K562 (cell line): ENCODE measurements at regions not wholly inside any gene's neighbourhood (a gene's known extent, or its start where the extent isn't known, plus 50 kb on each side); places are given as distances from the start of the nearest gene placed in this dataset.

Source experiments
- ATAC-seq: fragments of 200-7000 bp; cut with Tn5 transposase; 3 replicates; pipeline ENCODE4 v1.9.1; 2020; ENCODE audit warnings: moderate library complexity
- BruUV-seq: library from RNA; stranded (reverse); fragments of 400-500 nt; replicated peaks from 2 replicates; lab custom pipeline; 2021; lab: Mats Ljungman, UMichigan
- CTCF ChIA-PET: fragments of 300-600 bp; formaldehyde crosslinking; extraction: SDS; loops from one replicate; lab custom pipeline; 2021; ENCODE audit warnings: low intra/inter-chr PET ratio; lab: Yijun Ruan, JAX
- POLR2A ChIA-PET: fragments of 300-600, 350-650 bp; sonication (Branson Sonifier 250); formaldehyde crosslinking; extraction: SDS; loops from one replicate; lab custom pipeline; 2021; ENCODE audit warnings: antibody characterized with exemption, inconsistent platforms; lab: Yijun Ruan, JAX
- DNase-seq, 4 experiments: peaks; one replicate each; pipeline versions ENCODE4 v3.0.0 to v3.0.0-alpha.2; 2011 to 2018; ENCODE audit warnings: low spot score in 3 of 4, mixed read lengths in 3 of 4; ENCODE audit errors: extremely low read depth in 1 of 4
- FAIRE-seq: peaks from 2 replicates; lab custom pipeline; 2011; peaks lifted over from hg19 to GRCh38; lab: Jason Lieb, UNC
- H2AFZ ChIP-seq: 2 replicates; pipeline ENCODE4 v1.6.0; 2011; ENCODE audit warnings: low read depth, low read length, control low read depth, inconsistent platforms
- H3K27ac ChIP-seq: fragments of 200-600 bp; 3 replicates; pipeline ENCODE4 v1.8.0; 2011; ENCODE audit warnings: low read depth, mild to moderate bottlenecking, control low read depth, inconsistent platforms, low read length, moderate library complexity, mixed read lengths; ENCODE audit errors: extremely low read depth
- H3K27me3 ChIP-seq, 2 experiments: fragments of 300-600 bp in 1 of 2; 2 replicates in 1 of 2; 3 replicates in 1 of 2; pipeline versions ENCODE4 v1.6.0 to v1.8.0; 2011; ENCODE audit warnings: inconsistent platforms in 2 of 2, low read length in 2 of 2, mild to moderate bottlenecking in 1 of 2, mixed read lengths in 1 of 2, moderate library complexity in 1 of 2; ENCODE audit not compliant: control insufficient read depth in 2 of 2, insufficient read depth in 2 of 2
- H3K36me3 ChIP-seq: fragments of 300-600 bp; 3 replicates; pipeline ENCODE4 v1.8.0; 2011; ENCODE audit warnings: mild to moderate bottlenecking, low read length, inconsistent platforms; ENCODE audit not compliant: control insufficient read depth, insufficient read depth
- H3K4me1 ChIP-seq, 2 experiments: fragments of 200-600 bp in 1 of 2; replicated peaks in 1 of 2; 2 replicates in 1 of 2; 3 replicates in 1 of 2; pipeline versions ENCODE4 v1.5.1 to v1.8.0; 2011; ENCODE audit warnings: inconsistent platforms in 2 of 2, low read length in 2 of 2, mild to moderate bottlenecking in 1 of 2, mixed read lengths in 1 of 2, moderate library complexity in 1 of 2; ENCODE audit not compliant: control insufficient read depth in 2 of 2, insufficient read depth in 2 of 2
- H3K4me2 ChIP-seq: 2 replicates; pipeline ENCODE4 v1.6.1; 2011; ENCODE audit warnings: low read length, control low read depth, inconsistent platforms, mixed read lengths; ENCODE audit not compliant: insufficient read depth
- H3K4me3 ChIP-seq: fragments of 200-600 bp; sonication (generic), shearing (Covaris generic); 2 replicates; pipeline ENCODE4 v1.5.1; 2016; ENCODE audit warnings: control low read depth, inconsistent platforms
- H3K79me2 ChIP-seq: fragments of 200-600 bp; 3 replicates; pipeline ENCODE4 v1.8.0; 2011; ENCODE audit warnings: low read length, inconsistent platforms; ENCODE audit not compliant: control insufficient read depth, insufficient read depth
- H3K9ac ChIP-seq, 2 experiments: 2 replicates each; pipeline versions ENCODE4 v1.6.0 to v1.6.1; 2011; ENCODE audit warnings: low read depth in 2 of 2, low read length in 2 of 2, control low read depth in 1 of 2, inconsistent platforms in 1 of 2, mild to moderate bottlenecking in 1 of 2, mixed read lengths in 1 of 2; ENCODE audit not compliant: insufficient read depth in 1 of 2
- H3K9me1 ChIP-seq: one replicate; pipeline ENCODE4 v1.6.0; 2011; ENCODE audit warnings: inconsistent platforms, mild to moderate bottlenecking, low read length, moderate library complexity; ENCODE audit not compliant: control insufficient read depth, insufficient read depth
- H3K9me3 ChIP-seq: replicated peaks from 2 replicates; pipeline ENCODE4 v1.5.1; 2011; ENCODE audit warnings: low read depth, low read length, inconsistent platforms; ENCODE audit not compliant: control insufficient read depth, insufficient read depth
- H4K20me1 ChIP-seq: replicated peaks from 2 replicates; pipeline ENCODE4 v1.6.1; 2011; ENCODE audit warnings: low read length, inconsistent platforms, mixed read lengths; ENCODE audit not compliant: control insufficient read depth, insufficient read depth
- FOXA1 ChIP-seq: fragments of 450-650 bp; IDR thresholded peaks from 2 replicates; pipeline ENCODE4 v1.6.1; 2016; ENCODE audit warnings: mild to moderate bottlenecking, borderline replicate concordance
- ILK ChIP-seq: fragments of 450-650 bp; IDR thresholded peaks from 2 replicates; pipeline ENCODE4 v1.6.1; 2016; ENCODE audit warnings: missing genetic modification characterization, low read depth, mild to moderate bottlenecking, missing compliant biosample characterization, moderate library complexity, borderline replicate concordance
- KLF13 ChIP-seq: fragments of 450-650 bp; IDR thresholded peaks from 2 replicates; pipeline ENCODE4 v1.6.1; 2016; ENCODE audit warnings: missing genetic modification characterization, low read depth, mild to moderate bottlenecking, missing compliant biosample characterization, moderate library complexity, borderline replicate concordance
- MYC ChIP-seq, 2 experiments: fragments of 250-450 bp in 1 of 2; sonication (Bioruptor Pico) in 1 of 2; IDR thresholded peaks; 2 replicates each; pipeline versions ENCODE4 v1.5.1 to v1.6.1; 2012 to 2021; ENCODE audit warnings: low read depth in 2 of 2, borderline replicate concordance in 1 of 2, improper control_type of control experiment in 1 of 2, low read length in 1 of 2, mild to moderate bottlenecking in 1 of 2, moderate library complexity in 1 of 2
- NUFIP1 ChIP-seq: fragments of 450-650 bp; IDR thresholded peaks from 2 replicates; pipeline ENCODE4 v1.6.1; 2018; ENCODE audit not compliant: partially characterized antibody
- RHOXF2B ChIP-seq: fragments of 250-450 bp; sonication (Bioruptor Pico); conservative IDR thresholded peaks from 2 replicates; pipeline ENCODE4 v1.5.1; 2021
- ZFP30 ChIP-seq: fragments of 250-450 bp; sonication (Bioruptor Pico); IDR thresholded peaks from 2 replicates; pipeline ENCODE4 v1.8.0; 2022; ENCODE audit warnings: moderate library complexity, mild to moderate bottlenecking, inconsistent platforms, borderline replicate concordance
- ZNF217 ChIP-seq: sonication (generic); formaldehyde crosslinking; IDR thresholded peaks from 2 replicates; pipeline ENCODE4 v1.8.0; 2022; ENCODE audit warnings: mild to moderate bottlenecking, missing genetic modification reagents
- ZNF780A ChIP-seq: fragments of 250-450 bp; sonication (Bioruptor Pico); IDR thresholded peaks from 2 replicates; pipeline ENCODE4 v1.5.0; 2021; ENCODE audit warnings: mild to moderate bottlenecking
- WGBS: fragments of 100-300 bp; shearing (Covaris generic); methylation state at CpG from one replicate; pipeline ENCODE4 v1.1.6; 2016; ENCODE audit warnings: low coverage, mixed read lengths; ENCODE audit not compliant: insufficient coverage; ENCODE audit errors: missing lambda C conversion rate; 5-methylcytosine and 5-hydroxymethylcytosine counted together
- in situ Hi-C: fragments of 300-500 bp; cut with MboI; formaldehyde crosslinking; loops from 4 replicates; pipeline ENCODE4 v1.15.0; 2018; ENCODE audit warnings: inconsistent platforms, mixed read lengths
- intact Hi-C: fragments of 100-400 bp; cut with micrococcal nuclease; formaldehyde crosslinking; loops from 2 replicates; pipeline ENCODE4 v1.14.2; 2022
- TF ChIP-seq, protein P1 (sequence below): fragments of 450-650 bp; formaldehyde crosslinking; conservative IDR thresholded peaks from 2 replicates; pipeline ENCODE4 v1.4.0; 2022; ENCODE audit warnings: mild to moderate bottlenecking, missing genetic modification characterization

GRCh38 chr3:10575601-10576160 is 70.3 kb upstream of the ATP2B2 start:
- Histone ChIP-seq H3K27ac (no peak overlapping the region), H2AFZ (no peak overlapping the region), H3K4me3 (no peak overlapping the region), H3K36me3 (no peaks in the 10 kb centered on the region), H3K9ac (no peak overlapping the region), H3K9me3 (no peaks in the 10 kb centered on the region), H3K4me2 (no peak overlapping the region), H3K9me1 (no peaks in the 10 kb centered on the region), H4K20me1 (peaks cover 5% of the 10 kb centered on the region; the same call in 1 of the 2 replicates), H3K27me3 (peaks cover 0 to 20% of the 10 kb centered on the region in 2 experiments; a peak in 1 of 5 replicates), H3K4me1 (no peaks in the 10 kb centered on the region), H3K79me2 (no peaks in the 10 kb centered on the region)
- POLR2A ChIA-PET: interaction anchor here (0.6 to 1.2 kb wide), 3 partner anchors 21 to 115 kb away, joined by 3 to 6 read pairs (median 5); no protein-coding TSS in a partner anchor
- FAIRE-seq (no peak), ATAC-seq (no peak), DNase-seq (no peak)
- CTCF ChIA-PET: no interaction called here
- in situ Hi-C loops: no loop called here
- 0% methylated on average over 5 of the region's 5 CpGs for WGBS
- intact Hi-C loops: no loop called here
- no TSS peak for BruUV-seq
- no peak for TF ChIP-seq ZNF217
- TF ChIP-seq, protein P1, sequence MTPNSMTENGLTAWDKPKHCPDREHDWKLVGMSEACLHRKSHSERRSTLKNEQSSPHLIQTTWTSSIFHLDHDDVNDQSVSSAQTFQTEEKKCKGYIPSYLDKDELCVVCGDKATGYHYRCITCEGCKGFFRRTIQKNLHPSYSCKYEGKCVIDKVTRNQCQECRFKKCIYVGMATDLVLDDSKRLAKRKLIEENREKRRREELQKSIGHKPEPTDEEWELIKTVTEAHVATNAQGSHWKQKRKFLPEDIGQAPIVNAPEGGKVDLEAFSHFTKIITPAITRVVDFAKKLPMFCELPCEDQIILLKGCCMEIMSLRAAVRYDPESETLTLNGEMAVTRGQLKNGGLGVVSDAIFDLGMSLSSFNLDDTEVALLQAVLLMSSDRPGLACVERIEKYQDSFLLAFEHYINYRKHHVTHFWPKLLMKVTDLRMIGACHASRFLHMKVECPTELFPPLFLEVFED (CRISPR knock-in tag): no peak
- no peak for TF ChIP-seq RHOXF2B (CRISPR knock-in tag)
- no peak for TF ChIP-seq MYC (IDR thresholded peaks at IDR 0.05; ENCODE audit: low read depth, low read length)
- no peak for TF ChIP-seq MYC (CRISPR knock-in tag; IDR thresholded peaks at IDR 0.05; ENCODE audit: borderline replicate concordance, low read depth)
- no peak for TF ChIP-seq NUFIP1
- TF ChIP-seq KLF13 (tag): no peak
- TF ChIP-seq ZNF780A (CRISPR knock-in tag): no peak
- no peak for TF ChIP-seq ZFP30 (CRISPR knock-in tag)
- no peak for TF ChIP-seq ILK
- no peak for TF ChIP-seq FOXA1
